ENCODE measurements at regions not wholly inside any gene's neighbourhood (a gene's known extent, or its start where the extent isn't known, plus 50 kb on each side); places are given as distances from the start of the nearest gene placed in this dataset.

DNA sequence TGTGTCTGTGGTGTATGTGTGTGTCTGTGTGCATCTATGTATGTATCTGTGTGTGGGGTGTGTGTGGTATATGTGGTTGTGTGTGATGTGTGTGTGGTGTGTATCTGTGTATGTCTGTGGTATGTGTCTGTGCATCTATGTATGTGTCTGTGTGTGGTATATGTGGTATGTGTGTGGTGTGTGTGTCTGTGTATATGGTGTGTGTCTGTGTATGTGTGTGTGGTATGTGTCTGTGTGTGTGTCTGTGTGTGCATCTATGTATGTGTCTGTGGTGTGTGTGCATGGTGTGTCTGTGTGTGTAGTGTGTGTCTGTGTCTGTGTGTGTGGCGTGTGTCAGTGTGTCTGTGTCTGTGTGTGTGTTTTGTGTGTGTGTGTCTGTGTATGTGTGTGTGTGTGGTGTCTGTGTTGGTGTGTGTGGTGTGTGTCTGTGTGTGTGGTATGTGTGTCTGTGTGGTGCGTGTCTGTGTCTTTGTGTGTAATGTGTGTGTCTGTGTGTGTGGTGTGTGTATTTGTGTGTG is 121.9 kb upstream of the MVB12B start:
- TF ChIP-seq, protein P1, sequence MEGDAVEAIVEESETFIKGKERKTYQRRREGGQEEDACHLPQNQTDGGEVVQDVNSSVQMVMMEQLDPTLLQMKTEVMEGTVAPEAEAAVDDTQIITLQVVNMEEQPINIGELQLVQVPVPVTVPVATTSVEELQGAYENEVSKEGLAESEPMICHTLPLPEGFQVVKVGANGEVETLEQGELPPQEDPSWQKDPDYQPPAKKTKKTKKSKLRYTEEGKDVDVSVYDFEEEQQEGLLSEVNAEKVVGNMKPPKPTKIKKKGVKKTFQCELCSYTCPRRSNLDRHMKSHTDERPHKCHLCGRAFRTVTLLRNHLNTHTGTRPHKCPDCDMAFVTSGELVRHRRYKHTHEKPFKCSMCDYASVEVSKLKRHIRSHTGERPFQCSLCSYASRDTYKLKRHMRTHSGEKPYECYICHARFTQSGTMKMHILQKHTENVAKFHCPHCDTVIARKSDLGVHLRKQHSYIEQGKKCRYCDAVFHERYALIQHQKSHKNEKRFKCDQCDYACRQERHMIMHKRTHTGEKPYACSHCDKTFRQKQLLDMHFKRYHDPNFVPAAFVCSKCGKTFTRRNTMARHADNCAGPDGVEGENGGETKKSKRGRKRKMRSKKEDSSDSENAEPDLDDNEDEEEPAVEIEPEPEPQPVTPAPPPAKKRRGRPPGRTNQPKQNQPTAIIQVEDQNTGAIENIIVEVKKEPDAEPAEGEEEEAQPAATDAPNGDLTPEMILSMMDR (IDR thresholded peaks at IDR 0.05; ENCODE audit: low read depth, low read length, missing input control): no peak
- TF ChIP-seq FOXA1 (IDR thresholded peaks at IDR 0.05) (no peak), SP1 (IDR thresholded peaks at IDR 0.05) (no peak), TAF1 (conservative IDR thresholded peaks at IDR 0.05) (no peak), HNF4G (IDR thresholded peaks at IDR 0.05) (no peak), JUND (IDR thresholded peaks at IDR 0.05) (no peak), RAD21 (IDR thresholded peaks at IDR 0.05) (no peak)
- TF ChIP-seq, protein P2, sequence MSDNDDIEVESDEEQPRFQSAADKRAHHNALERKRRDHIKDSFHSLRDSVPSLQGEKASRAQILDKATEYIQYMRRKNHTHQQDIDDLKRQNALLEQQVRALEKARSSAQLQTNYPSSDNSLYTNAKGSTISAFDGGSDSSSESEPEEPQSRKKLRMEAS (IDR thresholded peaks at IDR 0.05): no peak
